GM21526 (cell line): ENCODE measurements at regions not wholly inside any gene's neighbourhood (a gene's known extent, or its start where the extent isn't known, plus 50 kb on each side); places are given as distances from the start of the nearest gene placed in this dataset.

Source experiments
- ATAC-seq: cut with Tn5 transposase; IDR thresholded peaks from one replicate; pipeline ENCODE4 v1.9.1; 2021; ENCODE audit warnings: moderate library complexity; ENCODE audit not compliant: unreplicated experiment, low FRiP score

DNA sequence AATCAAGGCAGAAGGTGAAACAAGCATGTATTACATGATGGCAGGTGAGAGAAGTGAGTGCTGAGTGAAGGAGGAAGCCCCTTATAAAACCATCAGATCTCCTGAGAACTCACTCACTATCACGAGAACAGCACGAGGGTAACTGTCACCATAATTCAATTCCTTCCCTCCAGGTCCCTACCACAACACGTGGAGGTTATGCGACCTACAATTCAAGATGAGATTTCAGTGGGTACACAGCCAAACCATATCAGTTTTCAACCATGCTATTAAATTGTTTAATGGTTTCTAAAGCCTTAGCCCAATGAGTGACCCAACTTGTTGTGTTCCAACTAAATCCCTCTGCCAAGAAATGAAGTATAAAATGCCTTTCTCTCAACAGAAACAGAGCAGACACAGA lies 519.8 kb downstream of the GBA3 start:
- ATAC-seq: no peak

DNA sequence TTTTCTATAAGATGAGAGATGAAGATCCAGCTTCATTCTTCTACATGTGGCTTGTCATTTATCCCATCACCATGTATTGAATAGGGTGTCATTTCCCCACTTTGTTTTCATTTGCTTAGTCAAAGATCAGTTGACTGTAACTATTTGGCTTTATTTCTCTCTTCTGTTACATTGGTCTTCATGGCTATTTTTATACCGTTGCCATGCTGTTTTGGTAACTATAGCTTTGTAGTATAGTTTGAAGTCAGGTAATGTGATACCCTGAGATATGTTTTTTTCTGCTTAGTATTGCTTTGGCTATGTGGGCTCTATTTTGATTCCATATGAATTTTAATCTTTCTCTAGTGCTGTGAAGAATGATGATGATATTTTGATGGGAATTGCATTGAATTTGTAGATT lies 514.3 kb downstream of the GBA3 start:
- ATAC-seq: no peak

DNA sequence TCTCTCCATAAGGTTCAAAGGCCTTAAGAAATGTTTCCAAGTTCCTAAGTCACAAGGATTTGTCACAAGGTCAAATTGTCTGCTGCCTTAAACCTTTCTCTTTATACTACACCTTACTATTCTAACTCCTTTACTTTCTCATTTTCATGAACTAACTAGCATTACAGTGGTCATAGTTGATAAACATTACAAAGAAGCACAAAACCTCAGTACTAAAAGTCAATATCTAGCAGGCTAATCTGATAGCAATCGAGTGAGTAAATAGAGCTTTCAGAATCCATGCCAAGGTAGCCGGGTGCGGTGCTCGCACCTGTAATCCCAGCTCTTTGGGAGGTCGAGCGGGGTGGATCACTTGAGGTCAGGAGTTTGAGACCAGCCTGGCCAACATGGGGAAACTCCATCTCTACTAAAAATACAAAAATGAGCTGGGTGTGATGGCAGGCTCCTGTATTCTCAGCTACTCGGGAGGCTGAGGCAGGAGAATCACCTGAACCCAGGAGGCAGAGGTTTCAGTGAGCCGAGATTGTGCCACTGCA lies 510.0 kb downstream of the GBA3 start:
- no peak for ATAC-seq

DNA sequence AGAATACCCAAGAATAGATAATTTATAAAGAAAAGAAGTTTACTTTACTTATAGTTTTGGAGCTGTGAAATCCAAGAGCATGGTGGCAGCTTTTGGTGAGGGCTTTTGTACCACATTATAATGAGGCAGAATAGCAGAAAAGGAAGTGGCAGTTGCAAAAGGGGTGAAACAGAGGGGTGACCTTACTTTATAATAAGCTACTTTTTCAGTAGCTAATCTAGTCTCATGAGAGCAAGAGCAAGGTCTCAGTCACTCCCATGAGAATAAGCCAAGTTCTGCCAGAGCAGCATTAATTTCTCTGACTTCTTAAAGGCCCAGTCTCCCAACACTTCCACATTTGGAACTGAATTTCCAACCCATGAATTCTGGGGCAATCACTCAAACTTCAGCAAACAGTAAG lies 502.0 kb downstream of the GBA3 start:
- no peak for ATAC-seq

DNA sequence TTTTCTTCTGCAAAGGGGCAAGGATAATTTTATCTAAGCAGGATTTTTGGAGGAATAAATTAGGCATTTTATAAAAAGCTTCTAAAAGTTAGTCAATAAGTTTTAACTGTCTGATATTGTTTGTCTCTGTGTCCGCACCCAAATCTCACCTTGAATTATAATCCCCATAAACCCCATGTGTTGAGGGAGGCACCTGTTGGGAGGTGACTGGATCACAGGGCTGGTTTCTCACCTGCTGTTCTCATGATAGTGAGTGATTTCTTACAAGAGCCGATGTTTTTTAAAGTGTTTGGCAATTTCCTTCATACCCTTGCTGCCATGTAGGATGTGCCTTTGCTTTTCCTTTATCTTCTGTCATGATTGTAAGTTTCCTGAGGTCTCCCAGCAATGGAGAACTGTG lies 481.4 kb downstream of the GBA3 start:
- no peak for ATAC-seq

DNA sequence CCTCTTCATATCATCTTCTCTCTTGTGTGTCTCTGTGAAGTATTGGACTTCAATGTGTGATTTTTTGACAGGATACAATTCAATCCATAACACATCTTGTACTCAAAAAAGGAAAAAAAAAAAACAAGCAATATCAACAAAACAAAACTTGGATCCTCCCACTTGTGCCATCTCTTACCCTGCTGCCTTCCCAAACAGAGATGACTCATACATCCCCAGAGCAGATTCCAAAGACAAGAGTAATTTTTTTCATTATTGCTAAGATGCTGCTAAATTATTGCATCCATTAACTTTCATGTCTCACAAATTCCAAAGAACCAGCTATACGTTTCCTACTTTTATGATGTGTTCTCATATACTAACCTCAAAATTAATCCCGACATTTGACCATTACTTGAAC lies 479.2 kb downstream of the GBA3 start:
- no peak for ATAC-seq

DNA sequence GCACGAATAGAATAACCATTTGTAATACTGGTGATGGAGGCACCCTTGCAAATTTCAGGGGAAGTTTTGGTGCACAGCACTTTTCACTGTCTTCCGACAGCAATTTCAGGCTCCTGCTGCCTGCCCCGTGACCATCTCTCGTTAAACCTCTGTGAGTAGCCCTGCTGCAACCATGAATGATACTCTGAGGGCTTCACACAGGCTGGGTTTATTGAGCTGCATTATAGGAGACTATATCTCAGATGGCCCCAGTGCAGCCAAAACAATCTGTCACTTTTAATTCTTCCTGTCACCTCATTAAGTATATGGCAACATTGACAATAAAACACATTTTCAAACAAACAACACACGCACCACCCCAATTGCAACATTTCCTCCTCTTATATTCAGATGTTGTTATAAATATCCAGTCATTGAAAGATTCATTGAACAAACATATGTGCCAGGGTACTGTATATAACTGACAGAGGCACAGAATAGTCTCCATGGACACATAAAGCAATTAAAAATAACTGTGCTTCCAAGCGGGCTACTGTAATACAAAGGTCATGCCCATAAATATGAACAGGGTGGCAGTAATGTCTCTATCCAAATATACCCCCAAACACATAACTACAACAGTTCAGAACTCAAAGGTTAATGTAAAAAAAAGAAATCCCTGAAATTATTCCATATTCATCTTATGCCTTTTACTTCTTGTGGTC lies 477.0 kb downstream of the GBA3 start:
- ATAC-seq: no peak

DNA sequence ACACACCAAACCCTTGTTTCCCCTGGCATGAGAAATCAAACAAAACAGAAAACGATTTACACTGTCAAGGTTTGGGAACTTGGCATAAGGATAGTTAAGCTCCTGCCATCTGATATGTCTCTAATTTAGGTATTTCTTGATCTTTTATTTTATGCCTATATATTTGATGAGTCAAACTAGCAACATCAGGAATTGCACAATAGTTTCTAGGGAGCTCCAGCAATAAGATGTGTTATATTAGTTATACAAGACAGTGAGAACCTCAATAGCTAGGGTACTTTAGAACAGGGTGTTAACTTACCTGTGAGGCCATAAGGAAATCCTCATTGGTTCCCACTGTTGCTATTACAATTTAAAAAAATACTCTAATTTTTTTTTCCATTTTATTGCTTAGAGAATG lies 474.2 kb downstream of the GBA3 start:
- ATAC-seq: no peak

DNA sequence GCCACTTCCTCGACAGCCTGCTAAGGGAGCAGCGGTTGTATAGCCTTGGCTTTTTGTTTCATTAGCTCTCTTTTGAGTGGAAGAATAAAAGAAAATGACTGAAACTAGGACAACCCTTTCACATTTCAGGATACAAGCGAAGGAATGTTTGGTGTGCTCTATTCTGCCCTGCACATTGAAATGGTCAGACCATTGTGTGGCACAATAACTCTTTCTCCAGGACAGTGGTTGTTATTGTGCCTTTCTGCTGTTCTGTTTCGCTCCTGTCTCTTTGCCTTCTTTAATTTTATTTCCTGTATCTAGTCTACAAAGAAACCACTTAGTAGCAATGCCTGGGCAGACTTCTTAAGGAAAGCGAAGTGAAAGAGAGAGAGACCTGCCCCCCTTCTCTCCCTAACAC lies 473.7 kb downstream of the GBA3 start:
- no peak for ATAC-seq

DNA sequence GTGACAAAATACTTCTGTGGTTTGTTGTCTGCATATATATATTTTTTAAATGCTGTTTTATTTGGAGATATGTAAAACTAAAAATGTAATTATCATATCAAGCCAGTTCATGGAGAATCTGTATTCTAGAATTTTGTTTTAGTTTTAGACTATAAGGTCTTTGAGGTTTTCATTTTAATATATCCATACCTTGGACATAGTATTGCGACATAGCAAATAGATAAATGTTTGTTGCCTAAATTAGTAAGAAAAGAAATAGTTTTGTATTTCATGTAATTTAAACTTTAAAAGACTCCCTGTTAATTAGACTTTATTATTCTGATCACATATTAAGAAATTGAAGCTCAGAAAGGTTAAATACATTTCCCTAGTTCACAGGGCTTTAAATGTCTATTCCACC lies 472.9 kb downstream of the GBA3 start:
- ATAC-seq: no peak

DNA sequence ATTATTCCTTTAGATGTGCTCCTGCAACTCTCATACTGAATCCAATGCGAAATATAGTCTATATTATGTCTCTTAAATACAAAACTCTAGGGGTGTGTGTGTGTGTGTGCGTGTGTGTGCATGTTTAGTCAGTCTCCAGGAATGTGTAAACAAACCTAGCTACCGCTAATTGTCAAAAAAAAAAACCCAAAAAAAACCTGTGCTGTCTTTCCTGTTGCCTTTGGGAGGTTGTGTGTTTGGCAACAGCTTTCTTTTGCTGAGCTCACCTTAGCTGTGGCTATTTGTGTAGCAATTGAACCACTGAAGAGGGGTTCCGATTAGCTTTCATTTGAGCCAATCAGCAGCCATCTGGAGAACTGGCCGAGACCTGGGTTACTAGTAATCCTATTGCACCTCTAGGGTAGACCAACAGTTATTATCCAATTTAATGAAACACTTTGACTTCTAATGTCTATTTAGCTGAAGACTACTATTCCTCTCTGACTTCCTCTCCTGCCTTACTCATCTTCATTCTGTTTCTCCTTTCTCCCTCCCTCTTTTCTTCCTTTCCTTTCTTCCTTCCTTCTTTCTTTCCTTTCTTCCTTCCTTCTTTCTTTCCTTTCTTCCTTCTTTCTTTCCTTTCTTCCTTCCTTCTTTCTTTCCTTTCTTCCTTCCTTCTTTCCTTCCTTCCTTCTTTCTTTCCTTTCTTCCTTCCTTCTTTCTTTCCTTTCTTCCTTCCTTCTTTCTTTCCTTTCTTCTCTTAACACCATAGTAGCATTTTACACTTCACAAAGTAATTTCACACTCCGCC lies 471.1 kb downstream of the GBA3 start:
- ATAC-seq: no peak

DNA sequence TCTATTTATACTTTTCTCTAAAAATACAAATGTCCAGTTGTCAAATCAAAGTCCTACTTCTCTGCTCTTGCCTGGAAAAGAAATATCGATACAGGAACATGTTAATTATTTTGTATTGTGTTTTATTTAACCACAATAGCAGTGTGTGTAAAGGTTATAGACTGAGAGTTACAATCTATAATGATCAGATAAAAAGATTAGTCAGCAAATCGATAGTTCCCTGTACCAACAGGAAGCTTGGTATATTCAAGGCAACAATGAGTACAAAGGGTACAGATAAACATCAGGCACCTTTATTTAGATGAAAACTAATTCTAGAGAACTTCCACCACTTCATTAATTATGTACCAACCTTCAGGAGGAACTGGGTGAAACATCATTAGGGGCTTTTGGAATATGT lies 469.5 kb downstream of the GBA3 start:
- no peak for ATAC-seq

DNA sequence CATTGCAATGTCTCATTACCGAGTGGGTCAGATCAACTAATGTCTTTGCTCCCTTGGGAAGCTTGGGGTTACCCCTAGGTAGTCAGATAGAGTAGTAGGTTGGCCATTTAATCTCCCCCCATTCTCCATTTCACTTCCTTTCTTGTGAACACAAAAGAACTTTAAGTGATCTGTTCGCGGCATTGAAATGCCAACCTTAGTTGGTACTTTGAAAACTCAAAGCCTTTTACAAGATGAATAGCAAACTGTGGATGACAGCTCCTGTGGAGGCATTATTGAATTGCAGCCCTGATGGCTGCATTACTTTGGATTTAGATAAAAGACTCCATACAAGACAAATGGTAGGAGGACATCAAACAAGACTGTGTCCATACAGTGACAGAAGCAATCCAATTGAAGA lies 469.1 kb downstream of the GBA3 start:
- no peak for ATAC-seq

DNA sequence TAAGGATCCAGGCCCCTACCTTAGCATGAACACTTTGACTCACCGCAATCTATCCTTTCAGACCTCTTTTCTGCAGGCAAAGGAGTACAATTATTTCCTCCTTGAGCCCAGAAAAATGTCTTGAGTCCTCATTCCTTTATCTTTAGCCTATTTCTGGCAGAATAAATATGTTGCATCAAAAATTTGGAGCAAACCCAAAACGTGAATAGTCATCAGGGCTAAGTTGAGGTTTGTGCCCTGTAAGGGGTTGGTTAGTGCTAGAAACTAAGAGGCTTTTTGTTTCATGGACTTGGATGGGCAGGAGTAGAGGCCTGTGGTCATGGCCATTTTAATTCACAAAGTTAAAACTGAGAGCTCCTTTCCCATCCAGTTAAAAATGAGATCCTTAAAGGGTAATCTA lies 460.3 kb downstream of the GBA3 start:
- no peak for ATAC-seq

DNA sequence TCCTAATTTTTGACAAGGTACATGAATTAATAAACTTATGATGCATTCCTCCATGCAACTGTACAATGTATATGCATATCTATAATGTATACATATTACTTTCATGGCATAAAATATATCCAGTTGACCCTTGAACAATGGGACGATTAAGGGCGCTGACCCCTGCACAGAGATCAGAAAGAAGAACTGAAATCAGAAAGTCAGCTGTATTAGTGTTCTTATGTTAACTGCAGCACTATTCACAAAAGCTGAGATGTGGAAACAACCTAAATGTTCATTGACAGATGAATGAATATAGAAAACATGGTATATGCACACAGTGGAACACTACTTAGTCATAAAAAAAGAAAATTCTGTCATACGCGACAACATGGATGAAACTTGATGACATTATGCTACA lies 457.1 kb downstream of the GBA3 start:
- ATAC-seq: no peak

DNA sequence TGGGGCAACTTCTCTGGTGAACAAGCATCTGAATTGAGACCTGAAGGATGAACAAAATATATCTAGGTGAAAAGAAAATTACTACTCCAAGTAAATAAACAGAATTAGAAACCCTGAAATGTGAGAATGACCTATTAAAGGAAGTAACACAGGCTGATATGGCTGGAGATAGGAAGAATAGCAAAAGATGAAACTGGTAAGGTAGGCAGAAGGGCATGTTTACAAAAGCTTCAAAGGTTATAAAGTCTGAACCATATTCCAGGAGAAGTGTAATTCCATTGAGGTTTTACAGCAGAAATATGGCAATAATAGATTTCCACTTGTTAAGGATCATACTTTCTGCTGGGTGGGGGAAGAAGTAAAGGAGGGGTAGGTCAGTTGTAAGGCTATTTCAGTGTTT lies 452.0 kb downstream of the GBA3 start:
- ATAC-seq: no peak

DNA sequence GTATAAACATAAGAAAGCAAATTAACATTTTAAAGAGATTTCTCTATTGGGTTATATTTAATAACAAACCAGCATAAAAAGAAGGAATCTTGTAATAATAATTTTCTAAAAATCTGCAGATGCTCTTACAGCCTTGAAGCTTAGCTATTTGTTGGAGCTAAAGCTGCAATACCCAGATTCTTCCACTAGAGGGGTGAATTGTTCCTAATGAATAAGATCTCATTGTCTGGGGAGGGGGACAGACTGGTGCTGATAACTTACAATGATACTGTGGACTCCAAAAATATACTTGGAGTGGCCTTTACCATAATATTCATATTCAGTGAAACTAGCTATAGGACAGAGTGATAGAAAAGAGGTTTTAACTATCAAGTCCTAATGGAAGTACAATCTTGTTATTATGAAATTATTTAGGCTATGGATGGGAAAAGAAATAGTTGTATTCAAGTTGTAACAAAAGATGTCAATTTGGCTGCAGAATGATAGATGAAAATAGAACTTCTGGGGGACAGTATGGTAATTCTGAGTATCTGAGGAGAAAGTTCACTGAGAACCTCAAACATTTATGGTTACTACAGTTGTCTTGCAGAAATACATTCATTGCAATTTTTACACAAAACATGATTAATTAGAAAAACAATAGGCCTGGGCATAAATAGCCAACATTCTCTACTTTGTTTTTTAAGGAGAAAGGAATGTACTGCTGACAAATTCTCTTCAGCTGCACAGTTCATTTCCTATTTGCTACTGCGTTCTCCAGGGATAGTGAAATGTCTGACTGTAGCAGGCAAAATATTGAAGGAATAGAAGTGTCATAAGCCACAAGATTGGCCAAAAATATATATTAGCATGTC lies 443.3 kb downstream of the GBA3 start:
- ATAC-seq: peak; percentile 53

DNA sequence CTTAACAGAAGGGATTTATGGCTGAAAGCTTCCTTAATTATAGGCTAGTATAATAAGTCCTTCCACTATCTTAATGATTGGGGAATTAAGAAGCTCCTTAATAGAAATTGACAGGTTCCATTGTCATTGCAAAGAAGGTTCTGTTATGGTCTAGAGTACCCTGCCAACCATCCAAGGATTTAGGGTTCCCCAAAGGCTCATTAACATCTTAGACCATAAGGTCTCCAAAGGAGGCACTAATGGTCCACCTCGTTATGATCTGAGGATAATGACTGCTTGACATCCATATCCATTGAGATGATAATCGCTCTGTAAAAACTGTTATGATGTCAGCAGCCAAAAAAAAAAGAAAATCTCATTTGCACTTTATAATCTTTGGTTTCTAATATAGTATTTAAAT lies 441.6 kb downstream of the GBA3 start:
- ATAC-seq: no peak

DNA sequence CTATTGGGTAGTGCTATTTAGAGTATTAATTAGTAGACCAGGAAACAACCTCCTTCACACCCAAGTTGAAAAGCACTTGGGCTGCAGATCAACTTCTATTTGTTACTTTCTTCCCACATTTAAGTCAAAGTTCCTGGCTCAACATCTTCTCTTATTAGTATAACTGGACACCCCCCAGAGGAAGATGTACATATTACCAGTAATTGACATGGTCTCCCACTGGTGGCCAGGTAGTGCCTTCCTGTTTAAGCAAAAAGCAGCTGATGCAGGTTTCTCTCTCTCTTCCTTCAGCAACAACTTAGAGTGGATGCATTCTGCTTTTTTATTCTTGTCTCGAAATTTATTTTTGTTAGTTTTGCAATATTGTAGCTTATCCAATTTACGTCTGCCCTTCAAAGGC lies 438.1 kb downstream of the GBA3 start:
- ATAC-seq: no peak

DNA sequence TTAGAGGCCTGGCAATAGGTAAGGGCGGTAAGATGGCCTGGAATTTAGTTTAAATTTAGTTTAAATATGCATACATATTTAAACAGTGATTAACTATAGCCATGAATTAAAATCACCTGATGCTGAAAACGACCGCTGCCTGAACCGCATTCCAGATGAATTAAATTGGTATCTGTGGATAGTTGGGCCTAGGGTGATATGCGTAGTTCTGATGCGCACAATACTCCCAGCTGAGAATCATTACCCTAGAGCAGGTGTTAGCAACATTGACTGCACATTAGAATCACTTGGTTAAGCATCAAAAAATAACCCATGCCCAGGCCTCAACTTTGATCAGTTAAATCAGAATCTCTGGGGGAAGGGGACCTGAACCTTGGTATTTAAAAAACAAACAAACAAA lies 432.4 kb downstream of the GBA3 start:
- ATAC-seq: no peak
